ENCODE measurements at regions not wholly inside any gene's neighbourhood (a gene's known extent, or its start where the extent isn't known, plus 50 kb on each side); places are given as distances from the start of the nearest gene placed in this dataset.

DNA sequence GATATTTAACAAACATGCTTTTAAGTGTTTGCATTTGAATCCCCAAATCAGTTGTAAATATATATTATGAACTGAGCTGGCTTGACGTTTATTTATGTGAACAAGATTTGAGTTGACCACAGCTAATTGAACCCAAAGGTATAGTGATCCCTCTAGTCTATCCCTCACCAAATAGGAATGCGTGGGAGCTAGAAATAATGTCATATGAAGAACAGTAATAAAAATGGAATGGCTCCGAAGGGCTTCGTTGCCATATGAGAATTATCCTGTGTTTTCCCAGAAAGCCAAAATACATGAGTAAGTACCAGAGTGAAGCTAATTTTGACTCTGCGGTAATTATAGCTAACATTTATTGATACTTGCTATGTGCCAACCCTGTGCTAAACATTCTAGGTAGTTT lies 142.7 kb downstream of the ADCYAP1 start:
- Mint-ChIP-seq H3K27ac (ENCODE audit: unreplicated experiment) (no peak overlapping the region), H3K27me3 (ENCODE audit: unreplicated experiment) (peaks cover 3% of the 10 kb centered on the region), H3K4me1 (ENCODE audit: unreplicated experiment) (no peaks in the 10 kb centered on the region), H3K4me3 (ENCODE audit: unreplicated experiment) (no peak overlapping the region), H3K9me3 (ENCODE audit: unreplicated experiment) (no peaks in the 10 kb centered on the region), H3K36me3 (ENCODE audit: low read depth, unreplicated experiment) (no peaks in the 10 kb centered on the region)
- TF ChIP-seq, protein P1, sequence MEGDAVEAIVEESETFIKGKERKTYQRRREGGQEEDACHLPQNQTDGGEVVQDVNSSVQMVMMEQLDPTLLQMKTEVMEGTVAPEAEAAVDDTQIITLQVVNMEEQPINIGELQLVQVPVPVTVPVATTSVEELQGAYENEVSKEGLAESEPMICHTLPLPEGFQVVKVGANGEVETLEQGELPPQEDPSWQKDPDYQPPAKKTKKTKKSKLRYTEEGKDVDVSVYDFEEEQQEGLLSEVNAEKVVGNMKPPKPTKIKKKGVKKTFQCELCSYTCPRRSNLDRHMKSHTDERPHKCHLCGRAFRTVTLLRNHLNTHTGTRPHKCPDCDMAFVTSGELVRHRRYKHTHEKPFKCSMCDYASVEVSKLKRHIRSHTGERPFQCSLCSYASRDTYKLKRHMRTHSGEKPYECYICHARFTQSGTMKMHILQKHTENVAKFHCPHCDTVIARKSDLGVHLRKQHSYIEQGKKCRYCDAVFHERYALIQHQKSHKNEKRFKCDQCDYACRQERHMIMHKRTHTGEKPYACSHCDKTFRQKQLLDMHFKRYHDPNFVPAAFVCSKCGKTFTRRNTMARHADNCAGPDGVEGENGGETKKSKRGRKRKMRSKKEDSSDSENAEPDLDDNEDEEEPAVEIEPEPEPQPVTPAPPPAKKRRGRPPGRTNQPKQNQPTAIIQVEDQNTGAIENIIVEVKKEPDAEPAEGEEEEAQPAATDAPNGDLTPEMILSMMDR (IDR thresholded peaks at IDR 0.05; ENCODE audit: unreplicated experiment) = no peak
- DNase-seq (ENCODE audit: low spot score) = no peak

GRCh38 chr18:1048032-1048431 lies 143.4 kb downstream of the ADCYAP1 start:
- Mint-ChIP-seq H3K9me3 (ENCODE audit: unreplicated experiment) (no peaks in the 10 kb centered on the region), H3K4me3 (ENCODE audit: unreplicated experiment) (no peak overlapping the region), H3K36me3 (ENCODE audit: low read depth, unreplicated experiment) (no peaks in the 10 kb centered on the region), H3K27me3 (ENCODE audit: unreplicated experiment) (peaks cover 3% of the 10 kb centered on the region), H3K4me1 (ENCODE audit: unreplicated experiment) (no peaks in the 10 kb centered on the region), H3K27ac (ENCODE audit: unreplicated experiment) (no peak overlapping the region)
- TF ChIP-seq, protein P1 (IDR thresholded peaks at IDR 0.05; ENCODE audit: unreplicated experiment) = no peak
- DNase-seq (ENCODE audit: low spot score) = no peak

DNA sequence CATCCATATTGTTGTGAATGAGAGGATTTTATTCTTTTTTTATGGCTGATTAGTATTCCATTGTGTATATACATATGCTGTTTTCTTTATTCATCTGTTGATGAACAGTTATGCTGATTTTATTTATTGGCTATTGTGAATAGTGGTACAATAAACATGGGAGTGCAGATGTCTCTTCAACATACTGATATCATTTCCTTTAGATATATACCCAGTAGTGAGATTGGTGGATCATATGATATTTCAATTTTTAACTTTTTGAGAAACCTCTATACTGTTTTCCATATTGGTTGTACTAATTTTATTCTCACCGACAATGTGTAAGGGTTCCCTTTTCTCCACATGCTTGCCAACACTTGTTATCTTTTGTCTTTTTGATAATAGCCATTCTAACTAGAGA lies 144.5 kb downstream of the ADCYAP1 start:
- Mint-ChIP-seq H3K9me3 (ENCODE audit: unreplicated experiment) (no peaks in the 10 kb centered on the region), H3K4me1 (ENCODE audit: unreplicated experiment) (no peaks in the 10 kb centered on the region), H3K36me3 (ENCODE audit: low read depth, unreplicated experiment) (no peaks in the 10 kb centered on the region), H3K4me3 (ENCODE audit: unreplicated experiment) (no peak overlapping the region), H3K27me3 (ENCODE audit: unreplicated experiment) (peaks cover 3% of the 10 kb centered on the region), H3K27ac (ENCODE audit: unreplicated experiment) (no peak overlapping the region)
- TF ChIP-seq, protein P1 (IDR thresholded peaks at IDR 0.05; ENCODE audit: unreplicated experiment) = no peak
- DNase-seq (ENCODE audit: low spot score) = no peak

DNA sequence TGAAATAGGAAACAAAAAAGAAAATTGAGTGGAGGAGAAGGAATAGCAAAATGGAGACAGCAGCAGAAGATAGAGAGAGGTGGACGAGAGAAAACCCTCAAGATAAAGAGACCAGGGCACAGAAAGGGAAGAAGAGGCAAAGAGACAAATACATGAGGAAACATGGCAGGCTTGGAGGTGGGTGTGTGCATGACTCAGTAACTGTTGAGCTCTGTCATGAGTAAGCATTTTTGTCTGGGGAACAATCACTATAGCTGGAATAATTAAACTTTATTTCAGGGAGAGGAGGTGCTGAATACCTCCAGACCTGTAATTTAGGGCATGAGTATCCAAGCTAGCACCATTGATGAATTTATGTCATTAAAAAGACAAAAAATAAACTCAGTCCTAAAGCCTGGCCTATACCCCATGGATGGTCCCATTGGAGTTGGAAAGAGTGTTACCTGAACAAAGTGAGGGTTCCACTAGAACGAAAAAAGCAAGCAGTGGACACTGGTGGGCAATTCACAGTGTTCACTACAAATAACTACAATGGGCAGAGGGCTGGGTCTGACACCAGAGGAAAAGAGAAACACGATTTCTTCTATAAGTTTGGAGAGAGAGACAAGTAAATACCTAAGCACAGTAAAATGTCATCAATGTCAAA lies 145.5 kb downstream of the ADCYAP1 start:
- Mint-ChIP-seq H3K27ac (ENCODE audit: unreplicated experiment) (no peak overlapping the region), H3K36me3 (ENCODE audit: low read depth, unreplicated experiment) (no peaks in the 10 kb centered on the region), H3K9me3 (ENCODE audit: unreplicated experiment) (no peaks in the 10 kb centered on the region), H3K27me3 (ENCODE audit: unreplicated experiment) (peaks cover 3% of the 10 kb centered on the region), H3K4me3 (ENCODE audit: unreplicated experiment) (no peak overlapping the region), H3K4me1 (ENCODE audit: unreplicated experiment) (no peaks in the 10 kb centered on the region)
- no peak for DNase-seq (ENCODE audit: low spot score)
- TF ChIP-seq, protein P1 (IDR thresholded peaks at IDR 0.05; ENCODE audit: unreplicated experiment) = no peak

GRCh38 chr18:1052301-1052700 lies 147.6 kb downstream of the ADCYAP1 start:
- H3K9me3 Mint-ChIP-seq (ENCODE audit: unreplicated experiment) = no peaks in the 10 kb centered on the region
- H3K4me3 Mint-ChIP-seq (ENCODE audit: unreplicated experiment) = no peak overlapping the region
- H3K27me3 Mint-ChIP-seq (ENCODE audit: unreplicated experiment) = peaks cover 1% of the 10 kb centered on the region
- no peak overlapping the region for H3K27ac Mint-ChIP-seq (ENCODE audit: unreplicated experiment)
- H3K36me3 Mint-ChIP-seq (ENCODE audit: low read depth, unreplicated experiment) = no peaks in the 10 kb centered on the region
- no peaks in the 10 kb centered on the region for H3K4me1 Mint-ChIP-seq (ENCODE audit: unreplicated experiment)
- TF ChIP-seq, protein P1 (IDR thresholded peaks at IDR 0.05; ENCODE audit: unreplicated experiment) = no peak
- no peak for DNase-seq (ENCODE audit: low spot score)
